Adrenal gland (tissue), 5 donors: ENCODE measurements at regions not wholly inside any gene's neighbourhood (a gene's known extent, or its start where the extent isn't known, plus 50 kb on each side); places are given as distances from the start of the nearest gene placed in this dataset.

Experiments used
- CTCF ChIP-seq, 6 experiments: fragments of 450-650 bp in 4 of 6; fragments of 200-600 bp in 2 of 6; sonication (generic) in 1 of 6; IDR thresholded peaks; 1 replicate in 5 of 6; 2 replicates in 1 of 6; pipeline versions ENCODE4 v1.5.1 to v1.8.0; 2016 to 2021; ENCODE audit warnings: antibody characterized with exemption in 6 of 6, mild to moderate bottlenecking in 2 of 6, moderate library complexity in 1 of 6
- POLR2A ChIP-seq, 2 donors: fragments of 450-650 bp; IDR thresholded peaks; one replicate each; pipeline ENCODE4 v1.6.1; 2017; ENCODE audit warnings: antibody characterized with exemption in 2 of 2, mild to moderate bottlenecking in 2 of 2, moderate library complexity in 1 of 2
- donor health status: DM: no; HTN: no; CAD: no.

GRCh38 chr1:168803806-168804510 lies 75.0 kb upstream of the DPT start:
- TF ChIP-seq CTCF (IDR thresholded peaks at IDR 0.05) (no peak), POLR2A (IDR thresholded peaks at IDR 0.05) (no peak)
